Mammary epithelial cell (primary cell): ENCODE measurements at regions not wholly inside any gene's neighbourhood (a gene's known extent, or its start where the extent isn't known, plus 50 kb on each side); places are given as distances from the start of the nearest gene placed in this dataset.

Source experiments
- EZH2 ChIP-seq: IDR thresholded peaks from 2 replicates; pipeline ENCODE4 v1.6.1; 2012; ENCODE audit warnings: low read length, inconsistent platforms, borderline replicate concordance
- TF ChIP-seq, protein P1 (sequence below), 2 donors: IDR thresholded peaks in 1 of 2; conservative IDR thresholded peaks in 1 of 2; 2 replicates each; pipeline ENCODE4 v1.5.1; 2011 to 2012; ENCODE audit warnings: inconsistent platforms in 2 of 2, low read length in 2 of 2, mild to moderate bottlenecking in 2 of 2, control low read depth in 1 of 2, low read depth in 1 of 2; ENCODE audit not compliant: insufficient read depth in 1 of 2; ENCODE audit errors: extremely low read depth in 1 of 2

GRCh38 chr5:110031402-110032140, 341.8 kb downstream of the MAN2A1 start:
- no peak for TF ChIP-seq EZH2
- TF ChIP-seq, protein P1, sequence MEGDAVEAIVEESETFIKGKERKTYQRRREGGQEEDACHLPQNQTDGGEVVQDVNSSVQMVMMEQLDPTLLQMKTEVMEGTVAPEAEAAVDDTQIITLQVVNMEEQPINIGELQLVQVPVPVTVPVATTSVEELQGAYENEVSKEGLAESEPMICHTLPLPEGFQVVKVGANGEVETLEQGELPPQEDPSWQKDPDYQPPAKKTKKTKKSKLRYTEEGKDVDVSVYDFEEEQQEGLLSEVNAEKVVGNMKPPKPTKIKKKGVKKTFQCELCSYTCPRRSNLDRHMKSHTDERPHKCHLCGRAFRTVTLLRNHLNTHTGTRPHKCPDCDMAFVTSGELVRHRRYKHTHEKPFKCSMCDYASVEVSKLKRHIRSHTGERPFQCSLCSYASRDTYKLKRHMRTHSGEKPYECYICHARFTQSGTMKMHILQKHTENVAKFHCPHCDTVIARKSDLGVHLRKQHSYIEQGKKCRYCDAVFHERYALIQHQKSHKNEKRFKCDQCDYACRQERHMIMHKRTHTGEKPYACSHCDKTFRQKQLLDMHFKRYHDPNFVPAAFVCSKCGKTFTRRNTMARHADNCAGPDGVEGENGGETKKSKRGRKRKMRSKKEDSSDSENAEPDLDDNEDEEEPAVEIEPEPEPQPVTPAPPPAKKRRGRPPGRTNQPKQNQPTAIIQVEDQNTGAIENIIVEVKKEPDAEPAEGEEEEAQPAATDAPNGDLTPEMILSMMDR (conservative IDR thresholded peaks at IDR 0.05 in 1 of 2, IDR thresholded peaks at IDR 0.05 in 1 of 2; ENCODE audit: extremely low read depth in 1 of 2, insufficient read depth in 1 of 2, low read depth in 1 of 2, low read length in 2 of 2) = no peak
